ENCODE measurements at regions not wholly inside any gene's neighbourhood (a gene's known extent, or its start where the extent isn't known, plus 50 kb on each side); places are given as distances from the start of the nearest gene placed in this dataset.

- TF ChIP-seq CTCF (IDR thresholded peaks at IDR 0.05) (no peak), POLR2A (IDR thresholded peaks at IDR 0.05) (no peak)
Measured at GRCh38 chr6:85971238-85971637, 328.6 kb upstream of the SYNCRIP start.

Data from body of pancreas (tissue), 4 donors.